NCI-H146 treated with DMSO at 0.1 percent for 48 hours (cell line): ENCODE measurements at regions not wholly inside any gene's neighbourhood (a gene's known extent, or its start where the extent isn't known, plus 50 kb on each side); places are given as distances from the start of the nearest gene placed in this dataset.

Experiments
- DNase-seq: peaks from one replicate; lab custom pipeline; 2025; ENCODE audit not compliant: unreplicated experiment; lab: John Stamatoyannopoulos, UW

- no peak for DNase-seq
Measured at GRCh38 chr11:127385071-127385470, 384.5 kb upstream of the KIRREL3 start.

DNA sequence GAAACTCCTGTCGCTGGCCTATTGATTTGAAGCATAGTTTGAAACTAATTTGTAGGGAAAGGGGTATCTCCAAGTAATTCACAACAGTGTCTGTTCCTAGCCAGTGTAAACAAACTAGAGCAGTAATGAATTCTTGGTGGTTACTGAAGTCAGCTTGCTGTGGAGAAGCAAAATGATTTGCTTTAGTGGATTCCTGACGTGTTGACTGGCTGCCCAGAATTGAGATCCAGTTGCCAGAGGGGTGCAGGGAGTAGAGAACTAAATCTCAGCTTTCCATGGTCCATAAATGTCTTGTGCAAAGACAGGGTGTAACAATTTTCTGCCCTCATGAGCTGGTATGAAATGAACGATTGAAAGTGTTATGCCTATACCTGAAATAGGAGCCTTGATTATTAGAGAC is 382.5 kb upstream of the KIRREL3 start:
- no peak for DNase-seq

DNA sequence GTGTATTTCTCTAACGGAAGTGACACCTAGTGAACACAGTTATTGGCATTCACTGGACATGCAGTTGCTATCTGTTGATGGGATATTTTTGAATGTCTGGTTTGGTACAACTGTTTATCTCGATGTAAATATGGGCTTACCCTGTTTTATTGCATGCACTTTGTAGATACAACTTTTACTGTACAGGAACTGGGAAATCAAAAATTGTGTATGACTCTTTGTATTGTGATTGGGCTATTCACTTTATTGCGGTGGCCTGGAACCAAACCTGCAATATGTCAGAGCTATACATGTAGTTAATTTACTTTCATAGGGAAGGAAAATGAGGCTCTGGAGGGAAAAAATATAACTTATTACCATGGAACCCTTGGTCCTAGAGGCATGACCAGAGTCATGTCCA is 380.7 kb upstream of the KIRREL3 start:
- DNase-seq, result no peak

DNA sequence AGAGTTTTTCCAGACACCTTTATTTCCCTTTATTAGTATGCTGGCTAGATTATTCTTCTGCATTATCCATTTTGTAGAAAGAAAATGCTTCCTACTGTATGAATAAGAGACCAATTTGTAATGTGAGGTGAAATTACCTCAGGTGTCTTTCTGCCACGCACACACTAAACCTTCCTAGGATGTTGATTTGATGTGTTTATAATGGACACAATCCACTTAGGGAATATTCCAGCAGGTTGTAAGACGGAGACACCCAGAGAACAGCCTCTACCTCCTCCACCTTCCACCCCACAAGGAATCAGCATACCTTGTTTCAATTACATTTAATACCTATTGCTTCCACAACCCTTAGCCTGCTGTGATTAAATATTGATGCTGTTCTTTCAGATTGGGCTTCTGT is 379.1 kb upstream of the KIRREL3 start:
- DNase-seq, result no peak

DNA sequence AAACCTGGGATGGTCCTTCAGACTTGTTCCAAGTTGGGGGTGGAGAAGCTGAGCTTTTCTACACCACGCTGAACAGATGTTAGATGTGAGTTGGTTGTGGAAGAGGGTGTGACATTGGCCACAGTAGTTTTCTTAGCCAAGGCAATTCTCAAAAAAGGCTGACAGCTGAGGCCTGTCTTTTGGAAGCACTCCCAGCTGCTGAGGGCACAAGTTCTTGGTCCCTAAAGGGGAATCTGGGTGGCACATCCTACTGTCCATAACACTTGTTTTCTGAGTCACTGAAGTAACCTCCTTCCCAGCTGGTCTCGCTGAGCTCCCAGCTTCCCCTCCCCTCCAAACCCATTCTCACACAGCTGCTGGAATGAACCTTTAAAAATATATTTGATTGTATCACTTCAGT is 375.7 kb upstream of the KIRREL3 start:
- DNase-seq, result no peak

GRCh38 chr11:127369356-127369755 is 368.8 kb upstream of the KIRREL3 start:
- DNase-seq, result no peak

DNA sequence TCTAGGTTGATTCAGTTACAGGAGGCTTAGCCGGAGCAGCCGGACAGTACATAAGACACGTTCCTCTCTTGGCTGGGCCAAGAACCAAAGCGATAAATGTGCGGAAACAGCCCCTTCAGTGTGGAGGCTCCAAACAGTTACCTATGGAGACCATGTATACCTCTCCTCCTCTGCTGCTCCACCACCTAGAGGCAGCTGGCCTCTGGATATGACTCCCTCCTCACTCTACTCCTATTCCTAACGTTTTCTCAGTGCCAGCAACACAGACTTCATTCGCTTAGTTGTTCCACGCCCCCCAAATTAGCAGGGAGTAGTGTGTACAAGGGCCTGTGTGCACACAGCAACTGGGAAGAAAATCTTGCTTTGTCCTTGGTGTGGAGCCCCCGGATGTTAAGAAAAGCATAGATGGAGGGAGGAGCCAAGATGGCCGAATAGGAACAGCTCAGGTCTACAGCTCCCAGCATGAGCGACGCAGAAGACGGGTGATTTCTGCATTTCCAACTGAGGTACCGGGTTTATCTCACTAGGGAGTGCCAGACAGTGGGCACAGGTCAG is 362.3 kb upstream of the KIRREL3 start:
- DNase-seq, result no peak

- no peak for DNase-seq
Measured at GRCh38 chr11:127358160-127358559, 357.6 kb upstream of the KIRREL3 start.

GRCh38 chr11:127350476-127350875 is 349.9 kb upstream of the KIRREL3 start:
- no peak for DNase-seq

DNA sequence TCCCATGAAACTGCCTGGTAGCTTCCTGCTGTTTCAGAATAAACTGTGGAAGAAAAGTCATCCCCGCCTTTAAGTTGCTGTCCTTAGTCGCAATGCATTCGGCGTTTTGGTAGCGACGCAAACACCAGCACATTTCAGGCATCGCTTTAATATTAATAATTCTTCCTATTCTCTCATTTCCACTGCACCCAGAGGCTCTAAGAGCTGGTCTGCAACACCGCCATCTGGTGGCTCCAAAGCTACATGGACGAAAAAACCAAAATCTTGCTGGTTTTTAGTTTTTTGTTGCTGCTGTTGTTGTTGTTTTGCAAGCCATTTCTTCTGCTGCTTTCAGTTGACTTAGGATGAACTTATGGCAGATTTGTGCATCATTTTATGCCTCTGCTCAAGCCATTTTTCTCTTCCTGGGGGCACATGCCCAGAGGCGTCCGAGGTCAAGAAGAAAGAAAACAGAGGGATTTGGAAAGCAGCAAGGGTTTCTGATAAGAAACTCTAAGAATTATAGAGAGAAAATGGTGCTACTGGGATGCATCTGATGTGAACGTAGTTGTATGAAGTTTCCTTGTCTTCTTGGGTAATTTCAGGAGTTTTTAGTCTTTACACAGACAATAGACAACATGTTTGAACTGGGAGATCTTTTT is 345.4 kb upstream of the KIRREL3 start:
- DNase-seq, result peak; percentile 35

- DNase-seq, result no peak
Measured at GRCh38 chr11:127340438-127340837, 339.9 kb upstream of the KIRREL3 start.

DNA sequence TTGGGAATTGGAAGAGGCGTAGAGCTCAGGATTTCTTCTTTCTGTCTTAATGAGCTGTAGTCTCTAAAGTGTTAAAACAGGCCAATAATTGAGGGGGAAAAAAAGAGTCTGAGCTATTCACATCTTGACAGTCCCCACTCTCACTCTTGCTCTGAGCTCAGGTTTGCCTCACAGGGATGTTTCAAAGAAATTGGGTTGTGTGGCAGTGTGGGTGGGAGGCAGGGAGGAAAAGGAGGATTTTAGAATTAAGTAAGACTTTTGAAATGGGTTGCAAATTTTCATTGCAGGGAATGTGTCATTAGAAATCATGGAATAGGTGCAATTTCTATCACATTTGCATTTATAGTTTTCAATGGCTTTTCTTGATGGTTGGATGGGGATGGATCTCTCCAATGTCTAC is 338.8 kb upstream of the KIRREL3 start:
- DNase-seq, result no peak

- DNase-seq, result no peak
Measured at GRCh38 chr11:127338380-127339259, 338.1 kb upstream of the KIRREL3 start.

DNA sequence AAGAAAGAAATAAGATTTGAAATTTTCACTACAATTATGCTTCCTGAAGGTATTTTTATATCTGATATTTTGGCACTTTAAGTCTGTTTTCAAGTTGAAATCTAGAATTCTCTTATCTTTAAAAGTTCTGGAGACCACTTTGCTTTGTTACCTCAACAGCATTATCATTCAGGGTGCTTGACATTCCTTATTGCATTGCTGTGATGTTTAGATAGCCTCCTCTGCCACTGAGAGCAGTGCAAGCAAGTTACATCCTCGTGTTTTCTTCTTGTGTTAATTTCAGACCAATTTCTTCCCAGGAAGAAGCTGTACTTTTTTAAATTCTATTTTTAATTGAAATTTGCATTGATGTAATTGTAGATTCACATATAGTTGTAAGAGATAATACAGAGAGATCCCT is 333.9 kb upstream of the KIRREL3 start:
- DNase-seq, result no peak

DNA sequence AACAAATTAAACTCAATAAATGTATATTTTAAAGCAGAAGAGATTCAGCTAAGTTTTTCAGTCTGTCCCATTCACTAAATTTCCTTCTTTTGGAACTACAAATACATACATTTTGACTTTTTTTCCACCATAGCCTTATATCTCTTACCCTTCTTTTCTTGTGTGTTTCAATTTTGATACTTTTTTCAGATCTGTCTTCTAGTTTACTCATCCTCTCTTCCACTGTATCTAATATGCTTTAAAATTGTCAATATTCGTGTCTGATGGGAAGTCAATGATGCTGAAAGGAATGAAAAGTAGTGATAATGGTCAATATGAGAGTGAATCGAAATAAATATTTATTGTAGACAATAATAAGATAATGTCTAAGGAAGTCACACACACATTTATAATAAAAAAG is 332.3 kb upstream of the KIRREL3 start:
- no peak for DNase-seq

DNA sequence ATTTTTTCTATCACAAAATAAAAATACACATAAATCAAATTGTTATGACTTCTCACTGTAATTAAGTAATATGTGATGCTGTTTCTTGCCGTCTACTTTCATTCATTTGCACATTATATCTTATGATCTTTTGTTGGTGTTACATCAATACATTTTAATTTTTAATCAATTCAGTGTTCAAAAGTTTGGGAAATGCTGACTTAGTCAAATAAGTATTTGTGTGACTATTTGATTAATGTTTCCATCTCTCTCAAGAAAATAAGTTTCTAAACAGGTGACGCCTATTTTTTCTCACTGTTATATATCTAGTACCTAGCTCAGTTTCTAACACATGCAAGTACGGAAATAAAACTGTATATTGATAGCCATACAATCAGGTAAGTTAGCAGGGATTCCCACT is 329.5 kb upstream of the KIRREL3 start:
- DNase-seq, result no peak

DNA sequence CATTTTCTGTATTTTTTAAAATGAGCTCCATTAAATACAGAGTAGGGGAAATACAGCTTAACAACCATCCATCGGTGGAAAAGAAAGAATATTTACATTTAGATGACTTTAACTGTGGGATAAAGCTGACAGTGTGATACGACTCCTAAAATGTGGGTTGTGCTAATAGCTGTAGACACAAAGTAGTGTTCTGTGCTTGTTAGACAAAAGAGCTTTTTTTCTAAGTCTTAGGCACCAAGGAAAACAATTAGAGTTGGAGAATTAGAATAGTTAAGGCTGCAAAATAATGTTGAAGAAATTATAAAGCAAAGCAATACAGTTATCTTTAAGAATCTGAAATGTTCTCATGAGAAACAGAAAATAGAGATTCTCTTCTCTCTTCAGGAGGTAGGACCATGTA is 307.7 kb upstream of the KIRREL3 start:
- no peak for DNase-seq

- DNase-seq, result no peak
Measured at GRCh38 chr11:127307700-127308099, 307.1 kb upstream of the KIRREL3 start.

GRCh38 chr11:127304634-127305033 is 304.1 kb upstream of the KIRREL3 start:
- DNase-seq, result no peak

DNA sequence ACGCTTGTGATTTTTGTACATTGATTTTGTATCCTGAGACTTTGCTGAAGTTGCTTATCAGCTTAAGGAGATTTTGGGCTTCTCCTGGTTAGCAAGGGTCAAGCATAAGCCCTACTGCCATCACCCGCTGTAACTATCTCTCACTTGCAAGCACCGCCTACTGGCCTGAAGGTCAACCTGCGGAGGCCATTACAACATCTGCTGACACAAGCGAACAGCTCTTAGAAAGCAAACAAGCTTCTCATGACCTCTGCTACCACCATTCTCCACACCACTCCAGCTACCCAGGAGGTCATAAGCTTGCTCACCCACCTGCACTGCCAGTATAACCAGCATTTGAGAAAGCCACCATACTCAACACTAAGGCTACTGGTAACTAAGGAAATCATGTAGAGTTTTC is 288.4 kb upstream of the KIRREL3 start:
- DNase-seq, result no peak

DNA sequence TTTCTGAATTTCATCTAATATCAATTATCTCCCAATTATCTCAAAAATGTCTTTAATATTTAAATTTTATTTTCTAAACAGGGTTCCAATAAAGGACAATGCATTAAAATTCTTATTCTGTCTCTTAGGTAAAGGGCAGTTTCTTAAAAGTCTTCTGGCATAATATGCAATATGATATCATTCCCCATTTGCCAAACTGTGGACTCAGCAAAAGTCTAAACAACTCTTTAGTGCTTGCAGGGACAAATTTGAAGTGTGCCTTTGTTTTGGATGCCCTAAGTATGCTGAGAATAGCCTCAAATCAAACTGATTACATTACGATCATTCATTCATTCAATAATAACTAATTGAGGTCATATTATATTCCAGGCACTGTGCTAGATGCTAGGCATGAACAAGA is 281.0 kb upstream of the KIRREL3 start:
- no peak for DNase-seq

- DNase-seq, result no peak
Measured at GRCh38 chr11:127275774-127276173, 275.2 kb upstream of the KIRREL3 start.
